AG04450 (cell line): ENCODE measurements at regions not wholly inside any gene's neighbourhood (a gene's known extent, or its start where the extent isn't known, plus 50 kb on each side); places are given as distances from the start of the nearest gene placed in this dataset.

Source experiments
- CTCF ChIA-PET: fragments of 300-600, 350-600 bp; formaldehyde crosslinking; extraction: SDS; loops from one replicate; lab custom pipeline; 2022; ENCODE audit warnings: antibody characterized with exemption, inconsistent platforms; lab: Charles Lee
- POLR2A ChIA-PET: fragments of 350-600 bp; formaldehyde crosslinking; extraction: SDS; loops from one replicate; lab custom pipeline; 2021; ENCODE audit warnings: antibody characterized with exemption, inconsistent platforms; lab: Yijun Ruan, JAX
- DNase-seq: peaks from one replicate; pipeline ENCODE4 v3.0.0-alpha.2; 2011; ENCODE audit warnings: low read depth, low spot score
- H3K27ac ChIP-seq: one replicate; pipeline ENCODE4 v1.5.1; 2012; ENCODE audit warnings: low read depth, low read length, control low read depth
- H3K27me3 ChIP-seq: one replicate; pipeline ENCODE4 v1.6.0; 2012; ENCODE audit warnings: low read length; ENCODE audit not compliant: control insufficient read depth, insufficient read depth
- H3K4me3 ChIP-seq: 2 replicates; pipeline ENCODE4 v1.5.1; 2011; ENCODE audit warnings: mild to moderate bottlenecking, low read depth, low read length, control low read depth
- H3K9me3 ChIP-seq: 2 replicates; pipeline ENCODE4 v1.5.1; 2012; ENCODE audit warnings: low read length; ENCODE audit not compliant: control insufficient read depth, insufficient read depth
- CTCF ChIP-seq: IDR thresholded peaks from 2 replicates; pipeline ENCODE4 v1.5.1; 2011; ENCODE audit warnings: low read depth, low read length, control low read depth, inconsistent platforms

- H3K27me3 ChIP-seq, result no peaks in the 10 kb centered on the region
These were observed 52.3 kb upstream of the COL5A2 start for GRCh38 chr2:189231719-189232323.

GRCh38 chr2:189232759-189233406 lies 53.3 kb upstream of the COL5A2 start:
- DNase-seq, result no peak
- H3K27ac ChIP-seq, result no peak overlapping the region
- POLR2A ChIA-PET, result no interaction called here

More at GRCh38 chr2:189231719-189232323, 52.3 kb upstream of the COL5A2 start:
- ChIA-PET POLR2A (no interaction called here), CTCF (no interaction called here)
- Histone ChIP-seq H3K27ac (no peak overlapping the region), H3K9me3 (no peaks in the 10 kb centered on the region), H3K4me3 (no peak overlapping the region)
- TF ChIP-seq CTCF, result no peak
- no peak for DNase-seq

GRCh38 chr2:189233527-189233926 lies 54.0 kb upstream of the COL5A2 start:
- H3K4me3 ChIP-seq, result no peak overlapping the region
- H3K27ac ChIP-seq, result no peak overlapping the region
- POLR2A ChIA-PET, result no interaction called here
- no peaks in the 10 kb centered on the region for H3K27me3 ChIP-seq
- TF ChIP-seq CTCF, result no peak
- CTCF ChIA-PET, result no interaction called here
- no peaks in the 10 kb centered on the region for H3K9me3 ChIP-seq
- no peak for DNase-seq

More at GRCh38 chr2:189232759-189233406, 53.3 kb upstream of the COL5A2 start:
- H3K9me3 ChIP-seq, result no peaks in the 10 kb centered on the region
- no peaks in the 10 kb centered on the region for H3K27me3 ChIP-seq
- no peak overlapping the region for H3K4me3 ChIP-seq
- CTCF ChIA-PET, result no interaction called here
- no peak for TF ChIP-seq CTCF

GRCh38 chr2:189234991-189235390 lies 55.4 kb upstream of the COL5A2 start:
- no peak for DNase-seq
- POLR2A ChIA-PET, result no interaction called here
- CTCF ChIA-PET, result no interaction called here

More at GRCh38 chr2:189234991-189235390, 55.4 kb upstream of the COL5A2 start:
- H3K4me3 ChIP-seq, result no peak overlapping the region
- no peak for TF ChIP-seq CTCF
- no peaks in the 10 kb centered on the region for H3K9me3 ChIP-seq
- H3K27me3 ChIP-seq, result no peaks in the 10 kb centered on the region
- no peak overlapping the region for H3K27ac ChIP-seq
